ENCODE measurements at regions not wholly inside any gene's neighbourhood (a gene's known extent, or its start where the extent isn't known, plus 50 kb on each side); places are given as distances from the start of the nearest gene placed in this dataset.

DNA sequence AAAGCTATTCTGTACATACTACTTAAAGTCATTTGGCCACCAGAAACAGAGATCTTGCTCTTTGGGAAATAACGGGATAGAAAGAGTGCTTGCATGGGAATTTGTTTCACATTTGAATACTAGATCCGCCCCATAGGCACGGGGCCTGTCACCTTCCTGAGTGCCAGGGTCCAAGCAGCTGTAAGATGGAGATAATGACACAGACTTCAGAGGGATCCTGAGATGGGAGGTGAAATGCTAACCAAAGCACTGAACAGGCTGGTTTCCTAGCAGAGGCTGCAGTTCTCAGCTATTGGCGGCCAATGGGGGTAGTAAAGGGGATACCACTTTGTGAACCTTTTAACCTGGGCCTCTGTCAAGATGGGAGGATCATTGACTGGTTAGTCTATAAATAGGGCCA lies 225.4 kb downstream of the IRF8 start:
- no peak for DNase-seq

DNA sequence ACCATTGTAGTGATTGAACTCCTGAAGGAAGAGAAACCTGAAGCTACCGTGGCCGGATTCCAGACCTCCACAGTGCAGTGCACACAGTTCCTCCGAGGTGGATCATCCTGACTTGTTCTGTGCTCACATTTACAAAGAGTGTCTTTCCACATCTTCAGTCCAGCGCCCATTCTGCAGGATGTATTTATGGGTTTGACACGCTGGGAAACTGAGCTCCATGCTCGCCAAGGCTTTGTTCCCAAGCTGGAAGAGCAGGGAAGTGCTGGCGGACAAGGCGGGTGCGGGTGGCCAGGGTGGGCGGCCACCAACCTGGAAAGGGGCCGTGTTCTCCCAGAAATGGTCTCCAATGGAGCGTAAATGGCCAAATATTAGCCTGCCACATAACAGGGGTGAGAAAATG lies 227.9 kb downstream of the IRF8 start:
- DNase-seq, result no peak

DNA sequence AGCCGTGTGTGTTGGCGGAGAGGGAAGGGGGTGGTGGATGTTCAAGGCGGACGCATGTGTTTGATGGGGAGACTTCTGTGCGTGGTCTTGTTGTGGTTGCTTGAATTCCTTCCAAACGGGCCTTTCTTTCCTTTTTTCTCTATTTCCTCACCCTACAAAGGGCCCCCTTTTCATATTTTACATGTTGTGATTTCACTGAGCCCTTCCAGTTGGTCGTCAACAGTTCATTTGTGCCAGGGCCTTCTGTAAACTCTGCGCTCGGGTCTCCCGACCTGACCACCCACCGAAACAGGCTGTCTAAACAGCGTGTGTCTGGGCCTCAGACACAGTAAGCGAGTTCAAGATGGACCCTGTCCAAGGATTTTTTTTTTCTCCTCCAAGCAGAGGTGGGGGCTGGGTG lies 228.4 kb downstream of the IRF8 start:
- DNase-seq, result no peak

DNA sequence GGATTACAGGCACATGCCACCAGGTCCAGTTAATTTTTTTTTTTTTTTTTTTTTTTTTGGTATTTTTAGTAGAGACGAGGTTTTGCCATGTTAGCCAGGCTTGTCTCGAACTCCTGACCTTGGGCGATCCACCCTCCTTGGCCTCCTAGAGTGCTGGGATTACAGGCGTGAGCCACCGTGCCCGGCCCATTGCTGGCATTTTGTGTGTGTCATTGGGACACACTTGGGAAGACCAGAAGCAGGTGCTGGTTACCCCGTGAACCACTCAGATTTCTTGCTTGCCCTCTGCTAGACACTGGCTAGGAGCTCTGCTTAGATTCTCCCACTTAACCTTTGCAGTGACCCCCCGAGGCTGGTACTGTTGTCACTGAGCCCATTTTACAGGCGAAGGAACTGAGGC lies 229.3 kb downstream of the IRF8 start:
- DNase-seq, result no peak

DNA sequence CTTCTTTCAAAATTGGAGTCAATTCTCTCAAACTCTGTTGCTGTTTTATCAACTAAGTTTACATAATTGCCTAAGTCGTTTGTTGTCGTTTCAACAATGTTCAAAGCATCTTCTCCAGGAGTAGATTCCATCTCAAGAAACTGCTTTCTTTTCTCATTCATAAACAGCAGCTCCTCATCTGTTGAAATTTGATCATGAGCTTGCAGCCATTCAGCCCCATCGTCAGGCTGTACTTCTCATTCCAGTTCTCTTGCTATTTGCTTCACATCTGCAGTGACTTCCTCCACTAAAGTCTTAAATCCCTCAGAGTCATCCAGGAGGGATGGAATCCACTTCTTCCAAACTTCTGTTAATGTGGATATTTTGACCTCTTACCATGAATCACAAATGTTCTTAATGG lies 230.6 kb downstream of the IRF8 start:
- DNase-seq, result no peak

DNA sequence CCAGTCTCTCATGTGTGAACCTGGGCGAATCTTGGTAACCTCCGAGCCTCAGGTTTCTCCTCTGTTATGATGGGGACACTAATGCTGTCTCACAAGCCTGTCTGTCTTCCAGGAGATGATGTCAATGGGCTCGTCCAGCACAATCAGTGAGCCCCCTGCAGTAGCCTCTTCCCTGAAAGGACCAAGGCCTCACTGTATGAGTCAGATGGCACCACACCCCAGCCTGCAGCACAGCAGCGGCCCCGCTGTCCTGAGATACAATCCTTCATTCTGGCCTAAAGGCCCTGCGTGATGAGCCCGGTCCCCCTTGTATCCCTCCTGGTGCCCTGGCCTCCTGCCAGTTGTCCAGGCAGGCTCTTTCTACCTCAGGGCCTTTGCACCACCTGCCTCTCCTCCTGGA lies 234.4 kb downstream of the IRF8 start:
- no peak for DNase-seq

DNA sequence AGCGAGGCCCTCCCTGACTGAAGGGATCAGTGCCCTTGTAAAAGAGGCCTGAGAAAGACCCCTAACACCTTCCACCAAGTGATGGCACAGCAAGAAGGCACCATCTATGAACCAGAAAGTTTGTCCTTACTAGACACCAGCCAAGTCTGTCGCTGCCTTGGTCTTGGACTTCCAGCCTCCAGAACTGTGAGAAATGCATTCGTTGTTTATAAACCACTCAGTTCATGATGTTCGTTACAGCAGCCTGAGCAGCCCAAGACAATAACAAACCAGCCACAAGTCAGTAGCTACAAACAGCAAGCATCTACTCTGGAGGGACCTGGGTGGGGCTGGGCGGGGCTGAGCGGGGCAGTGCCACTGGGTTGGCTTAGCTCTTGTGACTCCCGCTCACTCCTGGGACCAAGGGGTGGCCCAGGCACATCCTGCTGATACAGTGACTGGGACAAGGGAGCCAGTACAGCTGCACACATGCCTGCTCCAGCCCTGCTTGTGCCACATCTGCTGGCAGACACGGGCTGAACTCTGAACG lies 234.9 kb downstream of the IRF8 start:
- DNase-seq, result no peak

DNA sequence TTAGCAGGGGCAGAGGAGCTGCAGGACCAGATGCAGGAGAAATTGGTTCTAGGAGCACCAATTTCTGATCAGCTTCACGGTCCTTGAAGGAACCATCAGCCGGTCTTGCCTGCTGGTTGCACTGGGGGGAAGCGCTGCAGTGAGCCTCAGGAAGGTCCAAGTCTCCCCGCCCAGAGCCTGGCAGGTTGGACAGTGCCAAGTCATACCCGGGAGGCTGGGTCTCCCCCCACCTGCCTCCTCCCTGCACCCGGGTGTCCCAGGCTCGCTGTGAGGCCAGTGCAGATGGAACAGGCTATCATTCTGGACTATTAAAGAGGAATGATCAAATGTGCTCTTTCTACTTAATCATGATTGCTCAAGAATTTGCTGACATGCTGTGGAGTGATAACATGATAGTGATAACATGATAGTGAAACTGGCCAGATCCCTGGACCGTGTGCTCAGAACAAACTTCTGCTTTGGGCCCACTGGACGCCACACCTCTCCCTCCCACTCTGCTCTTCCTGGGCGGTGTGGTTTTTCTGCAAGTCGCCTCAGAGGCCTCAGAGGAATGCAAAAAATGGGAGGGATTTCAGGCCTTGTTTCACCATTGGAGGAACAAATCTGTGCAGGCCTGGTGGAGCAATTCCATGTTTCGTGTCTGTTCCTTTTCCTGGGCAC lies 236.0 kb downstream of the IRF8 start:
- no peak for DNase-seq

DNA sequence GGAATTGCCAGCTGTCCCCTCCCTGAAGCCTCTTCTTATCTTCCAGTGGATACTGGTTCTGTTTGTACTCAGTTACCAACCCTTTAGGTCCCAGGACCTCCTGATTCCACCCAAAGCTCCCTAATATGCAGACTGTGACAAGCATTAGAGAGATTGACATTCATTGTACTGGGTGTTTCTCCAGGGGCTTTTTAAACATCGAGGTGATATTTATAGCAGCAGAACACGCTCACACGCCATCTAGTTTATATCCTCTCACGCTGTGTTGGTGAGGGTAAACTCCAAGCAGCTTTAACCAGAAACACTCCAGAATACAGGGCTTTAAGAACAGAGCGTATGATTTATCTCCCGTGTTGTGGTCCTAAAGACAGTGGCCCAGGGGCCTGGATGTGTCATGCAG lies 238.4 kb downstream of the IRF8 start:
- no peak for DNase-seq

DNA sequence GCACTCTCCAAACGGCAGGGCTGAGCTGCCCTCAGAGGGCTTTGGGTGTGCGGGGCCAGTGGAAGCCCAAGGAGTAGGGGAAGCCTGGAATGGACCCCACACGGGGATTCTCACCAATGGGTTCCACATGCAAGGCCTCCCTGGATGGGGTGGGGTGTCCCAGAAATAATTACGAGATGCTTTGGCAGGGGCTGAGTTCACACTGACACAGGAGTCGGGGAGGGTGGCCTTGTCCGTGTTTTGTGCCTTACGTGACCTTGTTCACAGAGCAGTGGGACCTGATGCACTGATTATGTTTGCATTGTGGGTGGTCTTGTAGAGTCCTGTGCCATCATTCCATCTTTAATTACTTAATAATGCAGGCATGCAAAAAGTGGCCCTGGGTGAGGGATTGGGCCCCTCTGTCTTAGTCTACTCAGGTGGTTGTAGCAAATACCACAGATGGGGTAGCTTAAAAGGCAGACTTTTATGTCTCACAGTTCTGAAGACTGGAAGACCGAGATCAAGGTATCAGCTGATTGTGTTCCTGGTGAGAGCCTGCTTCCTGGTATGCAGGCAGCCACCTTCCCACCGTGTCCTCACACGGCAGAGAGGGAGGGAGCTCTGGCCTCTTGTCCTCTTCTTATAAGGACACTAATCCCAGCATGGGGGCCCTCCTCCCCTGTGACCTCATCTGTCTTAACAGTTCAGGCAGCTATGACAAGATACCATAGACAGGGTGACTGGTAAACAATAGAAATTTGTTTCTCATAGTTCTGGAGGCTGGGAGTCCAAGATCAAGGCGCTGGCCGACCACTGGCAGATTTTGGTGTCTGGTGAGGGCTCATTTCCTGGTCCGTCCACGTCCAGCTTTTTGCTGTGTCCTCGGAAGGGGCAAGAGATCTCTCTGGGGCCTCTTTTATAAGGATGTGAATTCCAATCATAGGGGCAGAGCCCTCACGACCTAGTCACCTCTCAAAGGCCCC lies 239.4 kb downstream of the IRF8 start:
- no peak for DNase-seq

DNA sequence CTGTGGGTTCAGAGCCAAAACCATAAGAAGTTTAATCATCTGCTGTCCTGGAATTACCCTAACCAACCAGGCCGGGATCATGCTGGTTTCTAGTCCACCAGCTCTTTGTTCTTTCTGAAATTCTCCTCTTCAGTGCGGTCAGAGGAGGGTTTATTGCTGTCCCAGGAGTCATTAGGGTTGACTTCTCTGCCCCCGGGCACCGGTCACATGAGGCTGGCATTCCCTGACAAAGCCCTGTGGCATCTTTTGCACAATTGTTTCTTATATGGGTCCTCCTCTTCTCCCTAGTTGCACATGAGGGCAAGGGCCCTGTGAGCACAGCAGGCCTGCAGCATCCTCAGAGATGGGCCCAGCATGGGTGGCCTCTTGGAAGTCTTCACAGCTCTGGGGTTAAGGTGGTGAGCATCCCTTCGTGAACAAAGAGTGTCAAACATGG lies 243.9 kb downstream of the IRF8 start:
- DNase-seq, result no peak

DNA sequence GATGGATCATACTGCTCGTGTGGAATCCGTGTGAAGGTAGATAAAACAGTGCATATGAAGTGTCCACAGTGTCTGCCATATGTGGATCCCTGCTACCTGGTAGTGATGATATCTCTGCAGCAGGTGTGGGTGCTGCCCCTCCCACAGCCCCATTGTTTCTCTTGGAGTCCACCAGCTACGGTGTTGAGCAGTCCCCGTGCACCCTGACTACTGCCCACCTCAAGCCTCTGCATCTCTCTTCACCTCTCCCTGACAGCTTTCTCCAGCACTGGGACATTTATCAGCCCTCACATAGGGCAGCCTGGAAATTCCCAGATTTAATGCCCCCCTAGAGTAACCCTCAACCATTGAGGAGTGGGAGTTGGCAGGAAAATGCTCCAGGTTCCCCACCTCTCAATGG lies 244.7 kb downstream of the IRF8 start:
- no peak for DNase-seq

DNA sequence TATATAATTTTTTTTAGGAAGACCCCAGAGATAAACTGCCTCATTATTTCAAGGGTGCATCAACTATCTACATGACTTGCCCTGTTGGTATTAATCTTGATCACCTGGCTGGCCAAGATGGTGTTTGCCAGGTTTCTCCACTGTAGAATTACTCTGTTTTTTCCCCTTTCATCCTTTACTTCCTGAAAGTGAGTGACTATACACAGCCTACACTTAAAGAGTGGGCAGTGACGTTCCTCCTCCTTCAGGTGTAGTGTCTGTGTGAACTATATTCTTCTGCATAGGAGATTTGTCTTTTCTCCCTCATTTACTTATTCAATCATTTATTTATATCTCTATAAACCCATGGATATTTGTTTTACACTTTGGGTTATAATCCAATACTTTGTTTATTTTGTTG lies 246.7 kb downstream of the IRF8 start:
- DNase-seq, result no peak

DNA sequence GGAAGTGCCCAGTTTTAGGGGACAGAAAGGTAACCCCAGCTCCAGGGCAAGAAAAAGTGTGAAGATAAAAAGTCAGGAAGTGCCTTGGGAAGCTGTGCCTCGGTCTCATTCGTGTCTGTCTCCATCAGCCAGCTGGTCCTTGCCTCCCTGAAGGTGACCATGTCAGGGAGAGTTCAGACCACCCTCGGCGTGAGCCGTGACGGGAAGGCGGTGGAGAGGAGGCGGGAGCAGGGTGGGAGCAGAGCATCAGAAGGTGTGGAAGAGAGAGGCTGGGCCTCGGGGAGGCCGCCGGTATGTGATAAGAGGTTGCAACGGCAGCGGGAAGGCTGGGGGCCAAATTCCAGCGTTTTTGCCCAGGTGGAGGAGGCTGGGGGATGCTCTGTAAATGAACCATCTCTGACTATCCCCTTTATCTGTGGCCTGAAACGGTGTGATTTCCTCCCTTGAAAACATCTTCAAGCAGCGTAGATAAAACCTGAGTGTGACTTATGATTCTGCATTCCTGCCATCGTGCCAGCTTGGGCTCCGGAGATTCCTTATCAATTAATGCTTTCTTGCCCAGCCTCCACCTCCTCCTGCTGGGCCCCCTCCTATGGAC lies 251.8 kb downstream of the IRF8 start:
- DNase-seq, result no peak

DNA sequence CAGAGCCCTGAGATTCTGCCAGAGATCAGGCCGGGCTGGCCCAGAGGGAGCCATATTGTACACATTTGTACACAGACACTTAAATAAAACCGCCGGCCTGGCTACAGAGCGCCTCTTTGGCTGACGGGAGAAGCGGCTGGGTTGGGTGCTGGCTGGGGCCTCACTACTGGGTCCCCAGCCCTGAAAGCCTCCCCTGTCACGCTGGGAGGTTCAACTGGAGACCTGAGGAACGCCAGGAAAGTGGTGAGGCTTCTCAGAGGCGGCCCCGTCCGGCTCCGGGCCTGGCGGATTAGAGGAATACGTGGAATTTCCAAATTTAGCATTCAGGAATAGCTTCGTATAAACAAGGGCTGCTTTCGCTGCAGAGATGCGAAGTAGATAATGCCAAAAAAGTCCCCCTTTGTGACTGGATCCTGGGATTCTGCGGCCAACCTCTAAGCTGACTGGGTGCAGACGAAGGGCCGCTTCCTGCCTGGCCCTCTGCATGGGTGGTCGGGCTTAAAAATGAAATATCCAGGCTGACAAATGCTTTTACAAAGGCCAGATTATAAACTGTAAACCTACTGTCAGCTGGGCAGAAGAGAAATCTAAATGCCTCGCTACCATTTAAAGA lies 252.4 kb downstream of the IRF8 start:
- DNase-seq, result no peak

DNA sequence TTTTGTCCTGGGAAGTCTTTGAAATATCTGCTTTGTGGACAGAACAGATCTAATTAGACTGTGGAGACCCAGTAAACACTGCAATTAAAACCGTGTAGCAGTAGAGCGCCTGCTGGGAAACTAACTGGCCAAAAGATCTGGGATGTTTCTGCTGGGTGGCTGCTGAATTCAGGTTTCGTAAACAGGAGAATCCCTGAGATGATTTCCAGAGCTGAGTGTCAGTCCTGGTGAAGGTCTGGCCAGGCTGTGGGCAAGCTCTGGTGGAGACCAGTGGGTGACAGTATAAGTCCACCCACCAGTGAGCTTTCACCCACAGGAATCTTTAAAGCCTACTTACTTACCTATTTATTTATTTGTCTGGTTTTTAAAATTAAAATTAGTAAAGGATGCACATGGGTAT lies 257.2 kb downstream of the IRF8 start:
- DNase-seq, result no peak

DNA sequence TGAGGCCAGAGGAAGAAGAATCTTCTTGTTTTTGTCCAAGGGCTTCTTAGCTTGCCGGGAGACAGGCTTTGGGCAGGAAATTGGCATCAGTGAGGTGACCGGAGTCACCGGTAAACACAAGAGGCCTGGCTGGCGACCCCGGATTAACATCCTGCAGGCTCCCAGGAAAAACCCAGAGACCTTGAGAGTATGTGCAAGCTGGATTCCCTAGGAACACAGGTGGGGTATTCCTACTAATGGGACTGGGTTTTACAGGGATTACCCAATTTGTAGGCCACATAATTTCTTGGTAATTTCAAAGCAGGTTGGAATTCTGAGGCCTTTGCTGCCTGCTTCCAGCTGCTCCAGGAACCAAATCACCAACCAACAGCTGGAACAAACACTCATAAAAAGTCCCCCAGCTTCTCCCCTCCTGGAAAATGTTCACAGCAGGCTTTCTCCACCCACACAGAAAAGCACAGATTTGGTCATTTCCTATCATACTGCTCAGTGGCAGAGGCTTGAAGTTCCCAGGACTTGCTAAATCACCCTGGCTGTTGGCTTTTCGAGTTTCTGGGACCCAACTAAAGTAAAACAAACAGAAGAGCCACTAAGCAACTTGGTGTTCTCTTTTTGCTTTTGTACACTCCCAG lies 258.8 kb downstream of the IRF8 start:
- no peak for DNase-seq

DNA sequence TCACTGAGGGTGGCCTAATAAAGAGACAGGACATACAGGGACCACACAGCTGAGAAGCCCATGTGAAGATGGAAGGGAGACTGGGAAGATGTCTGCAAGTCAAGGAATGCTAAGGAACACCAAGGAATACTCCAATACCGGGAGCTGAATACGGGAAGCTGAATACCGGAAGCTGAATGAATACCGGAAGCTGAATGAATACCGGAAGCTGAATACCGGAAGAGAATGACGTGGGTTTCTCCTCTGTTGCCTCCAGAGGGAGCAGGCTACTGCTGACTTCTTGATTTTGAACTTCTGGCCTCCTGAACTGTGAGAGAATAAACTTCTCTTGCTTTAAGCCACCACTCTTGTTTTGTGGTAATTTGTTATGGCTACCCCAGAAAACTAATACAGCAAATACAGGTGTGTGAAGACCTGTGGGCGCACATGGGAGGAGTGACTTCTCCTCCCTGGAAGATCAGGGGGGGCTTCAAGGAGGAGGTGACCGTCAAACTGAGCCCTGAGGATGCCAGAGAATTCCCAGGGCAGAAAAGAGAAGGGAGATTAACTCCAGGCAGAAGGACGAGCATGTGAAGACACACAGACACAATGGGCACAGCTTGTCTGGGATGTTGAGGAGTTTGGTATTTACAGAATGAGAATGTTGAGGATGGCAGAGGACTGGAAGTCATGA lies 259.9 kb downstream of the IRF8 start:
- no peak for DNase-seq

DNA sequence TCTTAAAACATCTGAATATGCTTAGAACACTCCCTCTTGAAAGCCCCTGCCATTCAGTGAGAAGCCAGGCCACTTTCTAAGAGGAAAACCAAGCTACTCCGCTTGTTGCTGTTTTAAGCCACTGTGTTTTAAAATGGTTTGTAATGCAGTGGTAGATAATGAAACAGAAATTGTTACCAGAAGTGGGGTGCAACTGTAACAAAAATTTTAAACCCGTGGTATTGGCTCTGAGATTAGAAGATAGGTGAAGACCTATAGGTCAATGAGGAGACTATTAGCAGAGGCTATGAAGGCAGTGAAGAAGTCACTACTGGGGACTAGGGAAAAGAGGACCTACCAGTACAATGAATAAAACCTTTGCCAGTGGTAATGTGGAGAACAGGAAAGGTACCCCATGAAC lies 266.5 kb downstream of the IRF8 start:
- DNase-seq, result no peak

DNA sequence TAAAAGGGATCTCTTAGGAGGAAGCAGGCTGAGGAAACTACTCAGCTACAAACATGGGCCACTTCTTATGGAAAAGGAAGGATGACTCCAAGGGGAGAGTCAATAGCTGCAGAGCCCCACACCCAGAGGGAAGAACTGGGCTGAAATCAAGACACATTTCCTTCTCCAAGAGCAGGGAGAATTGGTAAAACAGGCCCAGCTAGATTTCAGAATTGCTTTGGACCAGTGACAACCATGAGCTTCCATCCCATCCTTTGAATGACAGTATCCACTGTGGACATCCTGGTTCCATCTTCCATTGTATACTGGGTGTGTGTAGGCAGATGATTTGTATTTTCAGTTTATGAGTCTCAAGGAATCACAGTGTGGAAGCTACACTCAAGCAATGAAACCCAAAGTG lies 267.5 kb downstream of the IRF8 start:
- no peak for DNase-seq

DNA sequence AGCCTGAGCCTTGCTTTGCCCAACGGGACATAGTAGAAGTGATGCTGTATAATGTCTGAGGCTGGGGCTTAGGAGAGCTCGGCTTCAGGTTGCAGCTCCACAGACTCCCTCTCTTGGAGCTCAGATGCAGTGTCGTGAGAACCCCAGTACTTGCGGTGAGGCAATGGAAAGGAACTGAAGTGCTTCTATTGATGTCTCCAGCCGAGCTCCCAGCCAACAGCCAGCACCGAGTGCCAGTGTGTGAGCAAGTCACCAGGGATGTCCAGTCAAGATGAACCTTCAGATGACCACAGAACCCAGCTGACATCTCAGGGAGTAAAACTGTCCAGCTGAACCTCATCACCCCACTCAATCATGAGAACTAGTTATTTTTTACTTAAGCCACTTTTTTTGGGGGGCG lies 268.1 kb downstream of the IRF8 start:
- DNase-seq, result no peak

DNA sequence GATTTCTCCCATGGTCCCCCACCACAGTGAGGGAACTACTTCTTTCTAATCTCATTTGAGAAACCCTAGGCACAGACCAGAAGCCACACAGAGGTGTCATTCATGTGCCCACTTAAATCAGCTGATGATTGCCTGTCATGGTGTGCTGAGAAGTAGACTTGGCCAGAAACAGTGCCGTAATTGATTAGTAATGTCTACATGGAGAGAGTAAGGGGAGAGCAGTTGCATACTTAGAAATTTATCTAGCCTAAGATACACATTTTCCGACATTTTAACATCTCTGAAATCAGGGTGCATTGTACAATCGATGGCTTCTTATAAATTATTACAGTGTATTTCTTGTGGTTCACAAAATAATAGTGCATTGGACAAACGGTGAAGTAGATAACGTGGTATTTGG lies 271.8 kb downstream of the IRF8 start:
- DNase-seq, result no peak

All from DMS53 (cell line).